IMR-90 (cell line): ENCODE measurements at regions not wholly inside any gene's neighbourhood (a gene's known extent, or its start where the extent isn't known, plus 50 kb on each side); places are given as distances from the start of the nearest gene placed in this dataset.

Source experiments
- ATAC-seq: fragments of 200-7000 bp; cut with Tn5 transposase; 2 replicates; pipeline ENCODE4 v1.9.1; 2020; ENCODE audit warnings: low read depth, mild to moderate bottlenecking, moderate library complexity
- BruUV-seq: library from RNA; stranded (reverse); fragments of 400-500 nt; replicated peaks from 2 replicates; lab custom pipeline; 2021; lab: Mats Ljungman, UMichigan
- CTCF ChIA-PET: fragments of 300-600 bp; formaldehyde crosslinking; extraction: SDS; loops from one replicate; lab custom pipeline; 2021; ENCODE audit warnings: antibody characterized with exemption; lab: Yijun Ruan, JAX
- POLR2A ChIA-PET: fragments of 300-600 bp; sonication (Branson Sonifier 250); formaldehyde crosslinking; loops from one replicate; lab custom pipeline; 2022; ENCODE audit warnings: antibody characterized with exemption; ENCODE audit not compliant: unreplicated experiment; lab: Charles Lee
- DNase-seq: peaks from one replicate; pipeline ENCODE4 v3.0.0; 2013
- H2AFZ ChIP-seq: replicated peaks from 2 replicates; pipeline ENCODE3; 2013; ENCODE audit warnings: low read length, mild to moderate bottlenecking; ENCODE audit not compliant: poor library complexity
- H2AK5ac ChIP-seq: 2 replicates; pipeline ENCODE4 v1.6.1; 2013; ENCODE audit warnings: low read depth, low read length, inconsistent platforms
- H2AK9ac ChIP-seq: replicated peaks from 2 replicates; pipeline ENCODE3; 2013; ENCODE audit warnings: mild to moderate bottlenecking, low read depth, low read length, moderate library complexity; ENCODE audit not compliant: poor library complexity
- H2BK120ac ChIP-seq: 2 replicates; pipeline ENCODE4 v1.6.1; 2013; ENCODE audit warnings: low read depth, low read length, inconsistent platforms
- H2BK15ac ChIP-seq: 3 replicates; pipeline ENCODE4 v1.6.1; 2013; ENCODE audit warnings: low read depth, low read length, inconsistent platforms
- H2BK20ac ChIP-seq: 2 replicates; pipeline ENCODE4 v1.6.1; 2013; ENCODE audit warnings: low read depth, mild to moderate bottlenecking, inconsistent platforms, low read length, moderate library complexity
- H2BK5ac ChIP-seq: 2 replicates; pipeline ENCODE4 v1.6.1; 2013; ENCODE audit warnings: mild to moderate bottlenecking, low read depth, low read length, inconsistent platforms; ENCODE audit not compliant: poor library complexity, severe bottlenecking
- H3K14ac ChIP-seq: replicated peaks from 2 replicates; pipeline ENCODE4 v1.6.1; 2013; ENCODE audit warnings: low read depth, low read length, inconsistent platforms
- H3K18ac ChIP-seq: 2 replicates; pipeline ENCODE4 v1.6.1; 2013; ENCODE audit warnings: low read depth, low read length, control low read depth
- H3K23ac ChIP-seq: 2 replicates; pipeline ENCODE4 v1.6.1; 2013; ENCODE audit warnings: low read depth, low read length, inconsistent platforms
- H3K27ac ChIP-seq: 2 replicates; pipeline ENCODE4 v1.5.1; 2013; ENCODE audit warnings: mild to moderate bottlenecking, control low read depth, low read length; ENCODE audit not compliant: insufficient read depth
- H3K27me3 ChIP-seq: 2 replicates; pipeline ENCODE4 v1.6.1; 2013; ENCODE audit warnings: low read length; ENCODE audit not compliant: control insufficient read depth, insufficient read depth
- H3K36me3 ChIP-seq: 2 replicates; pipeline ENCODE4 v1.6.1; 2013; ENCODE audit warnings: low read length, mixed read lengths; ENCODE audit not compliant: control insufficient read depth, insufficient read depth
- H3K4ac ChIP-seq: 2 replicates; pipeline ENCODE4 v1.6.1; 2013; ENCODE audit warnings: low read depth, low read length, inconsistent platforms
- H3K4me1 ChIP-seq: 2 replicates; pipeline ENCODE4 v1.6.1; 2013; ENCODE audit warnings: low read length, mixed read lengths; ENCODE audit not compliant: control insufficient read depth, insufficient read depth
- H3K4me2 ChIP-seq: 2 replicates; pipeline ENCODE4 v1.6.1; 2013; ENCODE audit warnings: low read depth, mild to moderate bottlenecking, control low read depth, low read length, moderate library complexity
- H3K4me3 ChIP-seq: 2 replicates; pipeline ENCODE4 v1.5.1; 2013; ENCODE audit warnings: low read depth, mild to moderate bottlenecking, control low read depth, low read length, moderate library complexity; ENCODE audit not compliant: insufficient read depth
- H3K56ac ChIP-seq: 2 replicates; pipeline ENCODE4 v1.6.1; 2013; ENCODE audit warnings: low read length, inconsistent platforms; ENCODE audit not compliant: insufficient read depth; ENCODE audit errors: extremely low read depth
- H3K79me1 ChIP-seq, 2 experiments: 2 replicates each; pipeline ENCODE4 v1.6.1; 2013; ENCODE audit warnings: low read length in 2 of 2, inconsistent platforms in 1 of 2, low read depth in 1 of 2
- H3K9ac ChIP-seq: 2 replicates; pipeline ENCODE4 v1.6.1; 2013; ENCODE audit warnings: low read depth, low read length, control low read depth
- H3K9me1 ChIP-seq: 2 replicates; pipeline ENCODE4 v1.6.1; 2013; ENCODE audit warnings: low read length, inconsistent platforms; ENCODE audit not compliant: insufficient read depth
- H3K9me3 ChIP-seq: 2 replicates; pipeline ENCODE4 v1.6.1; 2013; ENCODE audit warnings: low read length; ENCODE audit not compliant: control insufficient read depth, insufficient read depth
- H4K20me1 ChIP-seq: 2 replicates; pipeline ENCODE4 v1.6.1; 2013; ENCODE audit warnings: low read length, inconsistent platforms; ENCODE audit not compliant: insufficient read depth
- H4K5ac ChIP-seq: 2 replicates; pipeline ENCODE4 v1.6.1; 2013; ENCODE audit warnings: mild to moderate bottlenecking, low read depth, low read length, control low read depth
- H4K8ac ChIP-seq, 2 experiments: 2 replicates each; pipeline ENCODE4 v1.6.1; 2013; ENCODE audit warnings: low read depth in 2 of 2, low read length in 2 of 2, control low read depth in 1 of 2, inconsistent platforms in 1 of 2
- H4K91ac ChIP-seq: 2 replicates; pipeline ENCODE4 v1.6.1; 2013; ENCODE audit warnings: low read depth, low read length, inconsistent platforms; ENCODE audit not compliant: insufficient read depth
- CEBPB ChIP-seq: IDR thresholded peaks from 2 replicates; pipeline ENCODE4 v1.6.1; 2012; ENCODE audit warnings: low read depth, low read length, improper control_type of control experiment
- FOS ChIP-seq: fragments of 150-350 bp; IDR thresholded peaks from 2 replicates; pipeline ENCODE4 v1.6.1; 2016; ENCODE audit warnings: low read depth, low read length
- MAFK ChIP-seq: IDR thresholded peaks from 2 replicates; pipeline ENCODE4 v1.6.1; 2012; ENCODE audit warnings: low read depth, low read length, improper control_type of control experiment
- MAZ ChIP-seq: IDR thresholded peaks from 2 replicates; pipeline ENCODE4 v1.6.1; 2012; ENCODE audit warnings: low read depth, mild to moderate bottlenecking, low read length, improper control_type of control experiment, moderate library complexity, borderline replicate concordance
- MXI1 ChIP-seq: IDR thresholded peaks from 2 replicates; pipeline ENCODE4 v1.6.1; 2012; ENCODE audit warnings: low read depth, mild to moderate bottlenecking, low read length, moderate library complexity, borderline replicate concordance
- POLR2A ChIP-seq: IDR thresholded peaks from 2 replicates; pipeline ENCODE4 v1.6.1; 2012; ENCODE audit warnings: mild to moderate bottlenecking, low read depth, low read length
- RCOR1 ChIP-seq: IDR thresholded peaks from 2 replicates; pipeline ENCODE4 v1.6.1; 2012; ENCODE audit warnings: mild to moderate bottlenecking, low read length, improper control_type of control experiment; ENCODE audit not compliant: insufficient replicate concordance
- RFX5 ChIP-seq: IDR thresholded peaks from 2 replicates; pipeline ENCODE4 v1.8.0; 2012; ENCODE audit warnings: low read depth, mild to moderate bottlenecking, low read length, moderate library complexity
- WGBS, 2 experiments: methylation state at CpG; one replicate each; pipeline versions ENCODE4 v1.1.5 to v1.1.7; 2013; ENCODE audit warnings: missing lambda C conversion rate in 2 of 2; ENCODE audit not compliant: insufficient read length in 1 of 2; ENCODE audit errors: extremely low coverage in 2 of 2; 5-methylcytosine and 5-hydroxymethylcytosine counted together
- dilution Hi-C: fragments of 300-500 bp; cut with HindIII; formaldehyde crosslinking; loops from one replicate; pipeline ENCODE4 v1.14.3; 2018; ENCODE audit warnings: low sequenced_read_pairs; ENCODE audit not compliant: unreplicated experiment
- in situ Hi-C: fragments of 300-500 bp; cut with MboI; formaldehyde crosslinking; loops from 3 replicates; pipeline ENCODE4 v1.14.3; 2019; ENCODE audit warnings: low sequenced_read_pairs, inconsistent platforms, mixed read lengths
- intact Hi-C: fragments of 100-400 bp; cut with micrococcal nuclease; formaldehyde crosslinking; loops from 2 replicates; pipeline ENCODE4 v1.10.0; 2022
- TF ChIP-seq, protein P1 (sequence below): conservative IDR thresholded peaks from 2 replicates; pipeline ENCODE4 v1.5.1; 2012; ENCODE audit warnings: mild to moderate bottlenecking, low read depth, low read length, improper control_type of control experiment

DNA sequence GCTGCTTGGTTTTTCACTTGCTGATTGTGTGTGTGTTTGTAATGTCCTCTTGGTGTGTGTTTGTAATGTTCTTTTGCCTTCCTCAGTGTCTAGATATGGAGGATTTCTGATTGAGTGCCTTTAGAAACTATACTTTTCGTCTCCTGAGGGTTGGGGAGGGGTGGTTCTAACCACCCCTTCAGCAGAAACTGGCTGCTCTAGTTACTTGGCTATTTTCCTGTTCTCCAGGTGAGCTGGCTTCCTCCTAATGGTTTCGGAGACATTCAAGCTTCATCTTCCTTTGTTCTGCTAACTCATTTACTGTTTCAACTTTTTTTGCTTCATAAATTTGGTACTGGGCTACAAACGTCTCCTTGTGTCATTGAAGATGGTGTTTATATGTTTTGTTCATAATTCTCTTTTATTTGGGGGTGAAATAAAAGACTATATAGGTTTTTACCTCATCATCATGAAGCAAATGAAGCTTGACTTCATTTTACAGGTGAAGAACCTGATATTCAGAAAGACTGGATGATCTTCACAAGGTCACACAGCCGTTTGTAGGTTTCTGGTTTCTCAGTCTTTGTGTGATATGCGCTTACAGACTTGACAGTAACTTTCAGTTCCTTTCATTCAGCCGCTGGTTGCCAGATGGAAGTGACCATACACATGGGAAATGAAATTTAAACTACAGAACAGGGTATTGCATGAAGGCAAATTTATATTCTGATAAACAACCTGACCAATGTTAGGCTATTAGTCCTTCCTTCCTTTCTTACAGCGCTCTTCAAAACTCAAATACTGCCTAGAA lies 238.5 kb downstream of the GALR1 start:
- in situ Hi-C loops = no loop called here
- Histone ChIP-seq H2AK9ac (no peak overlapping the region), H3K79me1 (no peaks in the 10 kb centered on the region), H3K4me3 (no peak overlapping the region), H3K27me3 (no peaks in the 10 kb centered on the region), H4K91ac (no peak overlapping the region), H2BK15ac (no peak overlapping the region), H4K20me1 (no peaks in the 10 kb centered on the region), H2BK20ac (no peak overlapping the region), H3K18ac (no peak overlapping the region), H3K14ac (no peak overlapping the region), H3K4ac (no peak overlapping the region), H4K8ac (no peak overlapping the region), H2BK120ac (no peak overlapping the region), H3K27ac (no peak overlapping the region), H3K9me1 (no peaks in the 10 kb centered on the region), H3K36me3 (no peaks in the 10 kb centered on the region), H3K9ac (no peak overlapping the region), H4K5ac (no peak overlapping the region), H2AFZ (no peak overlapping the region), H2AK5ac (no peak overlapping the region), H3K56ac (no peak overlapping the region), H3K4me2 (no peak overlapping the region), H3K9me3 (peaks cover 26% of the 10 kb centered on the region), H3K23ac (no peak overlapping the region), H3K4me1 (no peaks in the 10 kb centered on the region), H2BK5ac (no peak overlapping the region)
- POLR2A ChIA-PET = no interaction called here
- CTCF ChIA-PET = no interaction called here
- no CpG with 5 or more reads among the region's 7 CpGs for WGBS, 2 experiments
- TF ChIP-seq, protein P1, sequence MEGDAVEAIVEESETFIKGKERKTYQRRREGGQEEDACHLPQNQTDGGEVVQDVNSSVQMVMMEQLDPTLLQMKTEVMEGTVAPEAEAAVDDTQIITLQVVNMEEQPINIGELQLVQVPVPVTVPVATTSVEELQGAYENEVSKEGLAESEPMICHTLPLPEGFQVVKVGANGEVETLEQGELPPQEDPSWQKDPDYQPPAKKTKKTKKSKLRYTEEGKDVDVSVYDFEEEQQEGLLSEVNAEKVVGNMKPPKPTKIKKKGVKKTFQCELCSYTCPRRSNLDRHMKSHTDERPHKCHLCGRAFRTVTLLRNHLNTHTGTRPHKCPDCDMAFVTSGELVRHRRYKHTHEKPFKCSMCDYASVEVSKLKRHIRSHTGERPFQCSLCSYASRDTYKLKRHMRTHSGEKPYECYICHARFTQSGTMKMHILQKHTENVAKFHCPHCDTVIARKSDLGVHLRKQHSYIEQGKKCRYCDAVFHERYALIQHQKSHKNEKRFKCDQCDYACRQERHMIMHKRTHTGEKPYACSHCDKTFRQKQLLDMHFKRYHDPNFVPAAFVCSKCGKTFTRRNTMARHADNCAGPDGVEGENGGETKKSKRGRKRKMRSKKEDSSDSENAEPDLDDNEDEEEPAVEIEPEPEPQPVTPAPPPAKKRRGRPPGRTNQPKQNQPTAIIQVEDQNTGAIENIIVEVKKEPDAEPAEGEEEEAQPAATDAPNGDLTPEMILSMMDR = no peak
- TF ChIP-seq CEBPB = no peak
- no peak for TF ChIP-seq RCOR1
- TF ChIP-seq MXI1 = no peak
- TF ChIP-seq FOS = no peak
- no peak for TF ChIP-seq MAFK
- no peak for TF ChIP-seq POLR2A
- no peak for TF ChIP-seq MAZ
- TF ChIP-seq RFX5 = no peak
- ATAC-seq = no peak
- dilution Hi-C loops = no loop called here
- intact Hi-C loops = no loop called here
- DNase-seq = no peak
- no TSS peak for BruUV-seq
